Pancreas (tissue), 10 donors: ENCODE measurements at regions not wholly inside any gene's neighbourhood (a gene's known extent, or its start where the extent isn't known, plus 50 kb on each side); places are given as distances from the start of the nearest gene placed in this dataset.

Source experiments
- ATAC-seq, 4 donors: fragments of 200-7000 bp; cut with Tn5 transposase; one replicate each; pipeline versions ENCODE4 v1.8.0 to v1.9.1; 2020; ENCODE audit warnings: mild to moderate bottlenecking in 4 of 4, moderate library complexity in 4 of 4
- DNase-seq, 6 donors: peaks; one replicate each; pipeline ENCODE4 v3.0.0-alpha.2; 2020
- FAIRE-seq: peaks from 2 replicates; lab custom pipeline; 2012; peaks lifted over from hg19 to GRCh38; lab: Jason Lieb, UNC
- H3K27ac ChIP-seq, 4 donors: fragments of 200-600 bp; sonication (generic); 1 replicate in 3 of 4; 2 replicates in 1 of 4; pipeline versions ENCODE4 v1.5.0 to v1.8.0; 2020
- H3K27me3 ChIP-seq, 4 donors: fragments of 200-600 bp; one replicate each; pipeline ENCODE4 v1.8.0; 2021
- H3K36me3 ChIP-seq, 3 donors: fragments of 200-600 bp; sonication (generic) in 1 of 3; one replicate each; pipeline versions ENCODE4 v1.5.0 to v1.8.0; 2020 to 2021
- H3K4me1 ChIP-seq, 3 donors: fragments of 200-600 bp; one replicate each; pipeline ENCODE4 v1.8.0; 2021
- H3K4me3 ChIP-seq, 4 donors: fragments of 200-600 bp; sonication (generic) in 2 of 4; one replicate each; pipeline versions ENCODE4 v1.5.0 to v1.8.0; 2020 to 2021
- H3K9me3 ChIP-seq, 4 donors: fragments of 200-600 bp; one replicate each; pipeline ENCODE4 v1.8.0; 2021
- CTCF ChIP-seq, 4 donors: fragments of 200-600 bp; sonication (generic) in 3 of 4; IDR thresholded peaks; one replicate each; pipeline versions ENCODE4 v1.5.0 to v1.8.0; 2021; ENCODE audit warnings: antibody characterized with exemption in 4 of 4
- WGBS, 2 donors: extraction: QIAGEN DNeasy Blood & Tissue Kit; methylation state at CpG; one replicate each; pipeline ENCODE4 v1.1.7; 2013; 5-methylcytosine and 5-hydroxymethylcytosine counted together
- intact Hi-C, 3 donors: fragments of 100-400 bp; cut with DNase I; formaldehyde crosslinking; loops; one replicate each; pipeline versions ENCODE4 v1.11.1 to v1.14.2; 2022
- donor health status: healthy with polysubstance abuse.
- donor health status: DM: no; HTN: no; CAD: no; lungs with moderate emphysema.
- donor health status: DM: no; HTN: no; CAD: no.
- donor health status: control.
- donor health status: control.
- donor health status: Bipolar disorder and iron deficiency.
- donor health status: DM: yes; HTN: yes; CAD: no.
- donor health status: DM: no; HTN: no; CAD: no.
- donor health status: DM: no; HTN: no; CAD: no.
- donor health status: DM: yes; HTN: yes; CAD: no.

- intact Hi-C loops: no loop called here
- Histone ChIP-seq H3K36me3 (no peaks in the 10 kb centered on the region), H3K27me3 (no peaks in the 10 kb centered on the region), H3K27ac (no peak overlapping the region), H3K4me3 (no peak overlapping the region), H3K4me1 (peaks cover 0 to 3% (median 0%) of the 10 kb centered on the region in 3 donors), H3K9me3 (no peaks in the 10 kb centered on the region)
- 37 to 39% methylated on average over 4 of the region's 4 CpGs for WGBS, 2 donors
- ATAC-seq (no peak), DNase-seq (no peak), FAIRE-seq (no peak)
- TF ChIP-seq CTCF (IDR thresholded peaks at IDR 0.05): no peak
Measured at GRCh38 chr6:147699637-147700036, 191.1 kb downstream of the SAMD5 start.

- TF ChIP-seq CTCF (IDR thresholded peaks at IDR 0.05): no peak
- no peak for FAIRE-seq
- ATAC-seq: no peak
- Histone ChIP-seq H3K4me1 (peaks cover 0 to 3% (median 0%) of the 10 kb centered on the region in 3 donors), H3K27me3 (no peaks in the 10 kb centered on the region), H3K9me3 (no peaks in the 10 kb centered on the region), H3K4me3 (no peak overlapping the region), H3K27ac (no peak overlapping the region), H3K36me3 (no peaks in the 10 kb centered on the region)
- intact Hi-C loops: no loop called here
- WGBS, 2 donors: 60 to 65% methylated on average over 5 of the region's 5 CpGs
- DNase-seq: no peak
Measured at GRCh38 chr6:147700436-147701209, 192.1 kb downstream of the SAMD5 start.

GRCh38 chr6:147704691-147705090, 196.2 kb downstream of the SAMD5 start:
- Histone ChIP-seq H3K36me3 (no peaks in the 10 kb centered on the region), H3K27me3 (no peaks in the 10 kb centered on the region), H3K4me1 (peaks cover 0 to 6% (median 1%) of the 10 kb centered on the region in 3 donors), H3K4me3 (no peak overlapping the region), H3K9me3 (no peaks in the 10 kb centered on the region), H3K27ac (no peak overlapping the region)
- DNase-seq (no peak), FAIRE-seq (no peak), ATAC-seq (no peak)
- no peak for TF ChIP-seq CTCF (IDR thresholded peaks at IDR 0.05)
- intact Hi-C loops: no loop called here
- WGBS, 2 donors: 80 to 82% methylated on average over 5 of the region's 5 CpGs

GRCh38 chr6:147707524-147707923, 199.0 kb downstream of the SAMD5 start:
- ATAC-seq: no peak
- intact Hi-C loops: no loop called here
- no peak for FAIRE-seq

More at GRCh38 chr6:147707524-147707923, 199.0 kb downstream of the SAMD5 start:
- Histone ChIP-seq H3K36me3 (no peaks in the 10 kb centered on the region), H3K4me3 (no peak overlapping the region), H3K9me3 (no peaks in the 10 kb centered on the region), H3K4me1 (peaks cover 0 to 6% (median 0%) of the 10 kb centered on the region in 3 donors), H3K27ac (no peak overlapping the region), H3K27me3 (no peaks in the 10 kb centered on the region)
- no peak for TF ChIP-seq CTCF (IDR thresholded peaks at IDR 0.05)
- DNase-seq: no peak
